GM12872 (cell line): ENCODE measurements at regions not wholly inside any gene's neighbourhood (a gene's known extent, or its start where the extent isn't known, plus 50 kb on each side); places are given as distances from the start of the nearest gene placed in this dataset.

ENCODE experiments used
- TF ChIP-seq, protein P1 (sequence below): IDR thresholded peaks from 3 replicates; pipeline ENCODE4 v1.5.1; 2011; ENCODE audit warnings: low read depth, mild to moderate bottlenecking, low read length, moderate library complexity; ENCODE audit not compliant: insufficient read depth

DNA sequence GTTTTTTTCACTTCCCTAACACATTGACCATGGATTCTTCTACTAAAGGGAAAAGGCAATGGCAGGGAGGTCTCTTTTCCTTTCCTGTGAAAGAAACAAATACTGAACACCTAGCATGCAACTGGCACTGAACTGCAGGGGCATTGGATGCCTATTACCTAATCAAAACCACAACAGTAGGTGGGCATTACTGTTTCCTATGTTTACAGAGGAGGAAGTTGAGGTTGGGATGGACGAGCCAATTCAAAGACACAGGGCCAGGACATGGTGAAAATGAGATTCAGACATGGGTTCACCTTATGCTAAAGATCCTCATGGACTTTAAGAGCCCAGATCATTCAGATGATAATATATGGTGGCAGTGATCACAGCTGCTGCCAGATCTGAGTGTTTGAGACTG is 407.0 kb downstream of the MIAT start:
- TF ChIP-seq, protein P1, sequence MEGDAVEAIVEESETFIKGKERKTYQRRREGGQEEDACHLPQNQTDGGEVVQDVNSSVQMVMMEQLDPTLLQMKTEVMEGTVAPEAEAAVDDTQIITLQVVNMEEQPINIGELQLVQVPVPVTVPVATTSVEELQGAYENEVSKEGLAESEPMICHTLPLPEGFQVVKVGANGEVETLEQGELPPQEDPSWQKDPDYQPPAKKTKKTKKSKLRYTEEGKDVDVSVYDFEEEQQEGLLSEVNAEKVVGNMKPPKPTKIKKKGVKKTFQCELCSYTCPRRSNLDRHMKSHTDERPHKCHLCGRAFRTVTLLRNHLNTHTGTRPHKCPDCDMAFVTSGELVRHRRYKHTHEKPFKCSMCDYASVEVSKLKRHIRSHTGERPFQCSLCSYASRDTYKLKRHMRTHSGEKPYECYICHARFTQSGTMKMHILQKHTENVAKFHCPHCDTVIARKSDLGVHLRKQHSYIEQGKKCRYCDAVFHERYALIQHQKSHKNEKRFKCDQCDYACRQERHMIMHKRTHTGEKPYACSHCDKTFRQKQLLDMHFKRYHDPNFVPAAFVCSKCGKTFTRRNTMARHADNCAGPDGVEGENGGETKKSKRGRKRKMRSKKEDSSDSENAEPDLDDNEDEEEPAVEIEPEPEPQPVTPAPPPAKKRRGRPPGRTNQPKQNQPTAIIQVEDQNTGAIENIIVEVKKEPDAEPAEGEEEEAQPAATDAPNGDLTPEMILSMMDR = no peak

DNA sequence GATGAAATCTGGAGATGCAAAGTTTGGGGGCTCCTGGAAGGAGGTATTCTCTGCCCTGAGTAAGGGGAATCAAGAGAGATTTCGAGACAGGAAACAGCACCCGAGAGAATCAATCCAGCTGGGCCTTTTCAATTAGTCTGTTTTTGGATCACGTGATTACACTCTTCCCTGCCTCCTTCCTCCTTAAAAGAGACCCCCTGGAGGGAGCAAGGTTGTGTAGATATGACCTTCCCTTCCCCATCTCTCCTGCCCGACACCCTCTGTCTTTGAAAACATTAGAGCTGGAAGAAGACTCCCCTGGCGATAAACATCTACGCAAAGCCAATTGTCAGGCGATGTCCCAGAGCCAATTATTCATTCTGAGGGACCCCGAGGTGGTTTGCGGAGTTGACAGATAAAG is 407.9 kb downstream of the MIAT start:
- TF ChIP-seq, protein P1 = no peak

DNA sequence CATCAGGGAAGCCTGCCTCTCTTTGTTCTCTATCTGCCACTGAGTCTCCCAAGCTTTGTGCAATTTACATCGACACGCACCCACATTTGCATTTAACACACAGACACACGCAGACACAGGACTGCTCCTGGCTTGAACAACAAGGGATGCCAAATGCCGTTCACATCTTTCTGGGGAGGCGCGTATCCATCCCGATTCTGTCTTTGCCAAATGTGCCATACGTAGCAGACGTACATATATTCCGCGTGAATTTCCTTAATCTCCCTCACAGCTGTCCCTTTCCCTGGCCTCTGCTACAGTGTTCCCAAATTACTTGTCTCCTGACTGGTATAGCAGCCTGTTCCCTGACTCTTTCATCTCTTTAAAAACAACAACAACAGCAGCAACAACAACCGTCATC is 409.5 kb downstream of the MIAT start:
- TF ChIP-seq, protein P1 = no peak

DNA sequence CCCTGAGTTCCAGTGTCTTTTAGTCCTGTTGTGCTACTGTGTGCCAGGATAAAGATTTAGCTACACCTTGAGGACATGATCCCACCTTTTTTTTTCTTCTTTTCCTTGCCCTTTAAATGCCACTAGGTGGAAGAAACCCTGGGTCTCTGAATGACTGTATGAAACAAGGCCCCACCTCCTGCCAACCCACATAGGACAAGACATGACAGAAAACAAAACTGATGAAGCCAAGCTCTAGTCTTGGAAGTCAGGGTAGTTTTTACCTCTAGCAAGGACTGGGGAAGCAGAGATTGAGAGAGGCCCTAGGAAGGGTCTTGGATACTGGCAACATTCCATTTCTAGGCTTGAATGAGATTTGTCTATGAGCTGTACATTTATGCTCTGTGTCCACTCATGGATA is 410.7 kb downstream of the MIAT start:
- TF ChIP-seq, protein P1 = no peak

DNA sequence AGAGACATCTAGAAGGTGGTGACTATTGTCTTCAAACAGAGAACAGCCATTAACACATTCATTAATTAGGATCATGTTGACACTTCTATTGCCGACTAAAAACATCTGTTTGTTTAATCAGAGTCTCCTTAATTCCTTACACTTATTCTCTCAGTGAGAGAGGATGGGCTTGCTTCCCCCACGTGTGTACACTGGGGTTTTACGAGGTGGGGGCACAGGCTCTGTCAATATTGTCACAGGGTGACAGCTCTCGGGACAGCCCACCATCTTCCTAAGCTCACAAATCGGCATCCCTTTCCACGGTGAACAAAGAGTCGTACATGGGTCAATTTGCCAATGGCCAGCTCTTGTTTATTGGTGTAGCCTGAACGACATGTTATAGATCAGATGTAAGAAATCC is 413.2 kb downstream of the MIAT start:
- TF ChIP-seq, protein P1 = no peak

DNA sequence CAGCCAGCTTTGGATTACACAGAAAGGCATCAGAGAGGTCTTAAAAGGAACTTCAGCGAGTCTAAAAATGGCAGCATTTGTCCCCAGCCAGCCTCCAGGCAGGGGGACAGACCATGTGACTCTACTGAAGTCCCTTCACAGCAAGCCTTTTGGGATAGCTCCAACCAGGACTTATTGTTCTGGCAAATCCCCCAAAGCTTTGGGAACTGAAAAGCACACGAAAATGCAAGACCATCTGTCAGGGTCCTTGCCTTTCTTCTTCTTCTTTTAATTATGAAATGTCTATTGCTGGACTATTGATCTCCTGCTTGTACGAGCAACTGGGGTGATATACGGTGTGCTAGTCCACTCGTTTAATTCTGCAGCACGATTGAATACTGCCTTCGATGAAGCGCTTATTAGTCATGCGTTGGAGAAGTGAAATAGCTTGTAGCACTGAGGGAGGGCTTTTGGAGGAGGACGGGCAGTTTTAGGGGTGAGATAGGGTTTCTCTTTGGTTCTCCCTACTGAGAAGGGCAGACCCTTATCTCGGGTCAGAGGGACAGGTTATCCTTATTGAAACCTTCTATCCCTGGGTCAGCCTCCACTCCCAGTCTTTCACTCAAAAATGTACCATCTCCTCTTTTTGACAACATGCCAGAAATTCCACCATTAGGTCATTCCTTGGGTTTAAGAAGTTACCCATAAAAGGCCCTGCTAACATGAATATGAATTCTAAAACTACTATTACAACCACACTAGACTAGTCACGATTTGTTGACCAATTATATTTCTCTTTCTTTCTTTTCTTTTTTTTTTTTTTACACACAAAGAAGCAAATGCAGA is 416.4 kb downstream of the MIAT start:
- TF ChIP-seq, protein P1 = no peak

DNA sequence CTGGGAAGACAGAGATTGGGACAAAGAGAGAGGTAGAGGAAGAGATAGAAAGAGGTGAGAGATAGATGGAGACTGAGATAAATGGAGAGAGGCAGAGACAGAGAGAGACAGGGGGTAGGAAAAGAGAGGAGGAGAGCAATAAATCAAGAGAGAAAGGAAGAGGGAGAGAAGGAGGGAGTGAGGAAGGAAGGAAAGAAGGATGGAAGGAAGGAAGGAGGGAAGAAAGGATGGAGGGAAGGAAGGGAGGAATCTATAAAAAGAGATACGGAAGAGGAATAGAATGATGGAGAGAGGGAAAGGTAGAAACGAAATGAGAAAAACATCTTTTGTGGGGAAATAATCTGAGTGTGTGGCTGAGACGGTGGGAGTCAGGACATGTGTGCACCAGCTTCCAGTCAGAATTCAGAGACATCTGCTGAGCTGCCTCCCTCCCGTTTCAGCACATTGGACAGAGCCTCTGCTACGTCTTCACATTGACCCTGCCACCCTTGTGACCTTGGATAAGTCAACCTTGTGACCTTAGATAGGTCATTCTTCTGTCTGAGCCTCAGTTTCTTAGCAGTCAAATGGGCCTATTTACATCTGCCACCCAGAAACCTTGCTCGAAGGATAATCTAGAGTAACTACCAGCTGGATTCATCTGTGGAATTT is 417.8 kb downstream of the MIAT start:
- TF ChIP-seq, protein P1 = no peak
